Left kidney (tissue), 1 donor: ENCODE measurements at regions not wholly inside any gene's neighbourhood (a gene's known extent, or its start where the extent isn't known, plus 50 kb on each side); places are given as distances from the start of the nearest gene placed in this dataset.

Experiments used
- DNase-seq: peaks from one replicate; pipeline ENCODE4 v3.0.0-alpha.2; 2013

- DNase-seq, result no peak
These were observed 323.5 kb upstream of the SALL1 start for GRCh38 chr16:51474414-51475091.

GRCh38 chr16:51473091-51473490, 322.0 kb upstream of the SALL1 start:
- no peak for DNase-seq

GRCh38 chr16:51470492-51470891, 319.4 kb upstream of the SALL1 start:
- no peak for DNase-seq

- DNase-seq, result no peak
These were observed 313.9 kb upstream of the SALL1 start for GRCh38 chr16:51464996-51465395.

- no peak for DNase-seq
These were observed 310.2 kb upstream of the SALL1 start for GRCh38 chr16:51461255-51461654.

- DNase-seq, result no peak
These were observed 307.5 kb upstream of the SALL1 start for GRCh38 chr16:51458356-51459140.

GRCh38 chr16:51457775-51458174, 306.7 kb upstream of the SALL1 start:
- DNase-seq, result no peak

GRCh38 chr16:51455398-51455797, 304.3 kb upstream of the SALL1 start:
- no peak for DNase-seq

GRCh38 chr16:51453251-51453650, 302.2 kb upstream of the SALL1 start:
- no peak for DNase-seq

GRCh38 chr16:51450909-51451308, 299.8 kb upstream of the SALL1 start:
- no peak for DNase-seq

GRCh38 chr16:51450376-51450775, 299.3 kb upstream of the SALL1 start:
- DNase-seq, result no peak

GRCh38 chr16:51449441-51449840, 298.4 kb upstream of the SALL1 start:
- no peak for DNase-seq

- no peak for DNase-seq
These were observed 294.2 kb upstream of the SALL1 start for GRCh38 chr16:51445250-51445649.

GRCh38 chr16:51443934-51444333, 292.9 kb upstream of the SALL1 start:
- no peak for DNase-seq

- no peak for DNase-seq
These were observed 291.2 kb upstream of the SALL1 start for GRCh38 chr16:51442141-51442870.

GRCh38 chr16:51440131-51440889, 289.2 kb upstream of the SALL1 start:
- DNase-seq, result no peak

- no peak for DNase-seq
These were observed 288.2 kb upstream of the SALL1 start for GRCh38 chr16:51439271-51439670.

GRCh38 chr16:51436742-51437141, 285.7 kb upstream of the SALL1 start:
- DNase-seq, result no peak

GRCh38 chr16:51434567-51435198, 283.6 kb upstream of the SALL1 start:
- DNase-seq, result no peak

- DNase-seq, result no peak
These were observed 282.5 kb upstream of the SALL1 start for GRCh38 chr16:51433599-51433998.

GRCh38 chr16:51431517-51432241, 280.6 kb upstream of the SALL1 start:
- peak; percentile 74 for DNase-seq
